ENCODE measurements at regions not wholly inside any gene's neighbourhood (a gene's known extent, or its start where the extent isn't known, plus 50 kb on each side); places are given as distances from the start of the nearest gene placed in this dataset.

DNA sequence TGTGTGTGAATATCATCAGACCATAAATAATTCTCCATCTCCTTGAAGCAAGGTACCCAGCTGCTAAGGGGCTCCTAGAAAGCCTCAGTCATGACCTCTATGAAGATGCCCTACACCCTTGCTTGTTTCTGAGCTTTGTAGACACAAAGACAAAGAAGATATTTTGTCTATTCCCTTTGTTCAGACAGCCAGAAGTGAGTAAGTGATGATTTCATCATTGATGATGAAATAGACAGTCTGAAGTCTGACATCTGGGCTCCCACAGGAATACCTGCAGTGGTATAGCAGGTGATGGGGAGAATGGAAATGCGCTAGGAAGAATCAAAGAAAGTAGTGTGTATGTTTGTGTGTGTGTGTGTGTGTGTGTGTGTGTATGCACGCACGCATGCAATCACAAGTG lies 82.2 kb upstream of the DPT start:
- FAIRE-seq (no peak), DNase-seq (ENCODE audit: insufficient read length, low spot score) (no peak)
- TF ChIP-seq POLR2A (IDR thresholded peaks at IDR 0.05; ENCODE audit: low read depth, low read length), result no peak

DNA sequence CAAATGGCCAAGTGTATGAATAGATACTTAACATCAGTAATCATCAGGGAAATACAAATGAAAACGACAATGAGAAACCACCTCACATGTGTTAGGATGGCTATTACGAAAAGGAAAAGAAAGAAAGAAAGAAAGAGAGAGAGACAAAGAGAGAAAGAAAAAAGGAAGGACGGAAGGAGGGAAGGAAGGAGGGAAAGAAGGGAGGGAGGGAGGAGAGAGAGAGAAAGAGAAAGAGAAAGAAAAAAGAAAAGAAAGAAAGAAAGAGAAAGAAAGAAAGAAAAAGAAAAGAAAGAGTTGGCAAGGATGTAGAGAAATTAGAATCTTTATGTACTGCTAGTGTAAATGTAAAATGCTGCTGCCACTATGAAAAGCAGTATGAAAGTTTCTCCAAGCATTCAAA lies 90.7 kb upstream of the DPT start:
- FAIRE-seq (no peak), DNase-seq (ENCODE audit: insufficient read length, low spot score) (no peak)
- no peak for TF ChIP-seq POLR2A (IDR thresholded peaks at IDR 0.05; ENCODE audit: low read depth, low read length)

DNA sequence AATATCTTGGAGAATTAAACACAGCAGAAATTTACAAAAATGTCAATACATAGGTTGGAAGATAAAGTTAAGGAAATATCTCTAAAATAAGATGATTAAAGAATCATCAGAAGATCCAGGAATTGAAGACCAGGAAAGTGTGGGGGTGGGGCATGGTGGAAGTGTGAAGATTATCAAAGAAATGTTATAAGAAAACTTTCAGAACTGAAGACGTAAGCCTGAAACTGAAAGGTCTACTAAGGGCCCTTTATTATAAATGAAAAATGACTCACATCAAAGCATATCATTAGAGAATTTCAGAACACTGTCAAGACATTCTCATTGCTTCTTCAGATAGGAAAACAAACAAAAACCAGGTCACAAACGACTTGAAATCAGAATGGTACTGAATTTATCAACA lies 92.4 kb upstream of the DPT start:
- no peak for DNase-seq (ENCODE audit: insufficient read length, low spot score)
- no peak for TF ChIP-seq POLR2A (IDR thresholded peaks at IDR 0.05; ENCODE audit: low read depth, low read length)
- no peak for FAIRE-seq

DNA sequence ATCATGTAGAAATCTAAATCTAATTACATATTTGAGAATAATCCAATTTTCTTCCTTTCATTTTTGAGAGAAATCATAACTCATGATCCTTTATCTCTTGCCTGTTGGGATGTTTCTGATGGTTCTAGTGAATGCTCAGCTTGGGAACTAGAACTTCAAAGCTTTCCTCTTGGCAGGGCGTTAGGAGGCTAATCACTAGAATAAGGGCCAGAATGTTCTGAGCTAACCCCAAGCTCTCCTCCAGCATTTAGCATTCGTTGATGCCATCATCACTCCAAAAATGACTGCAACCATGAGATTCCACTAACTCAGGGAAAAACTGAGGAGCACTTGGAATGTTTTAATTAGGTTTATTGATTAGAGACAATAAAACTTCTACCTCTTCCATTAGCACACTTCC lies 93.9 kb upstream of the DPT start:
- TF ChIP-seq POLR2A (IDR thresholded peaks at IDR 0.05; ENCODE audit: low read depth, low read length), result no peak
- no peak for DNase-seq (ENCODE audit: insufficient read length, low spot score)
- FAIRE-seq, result no peak

DNA sequence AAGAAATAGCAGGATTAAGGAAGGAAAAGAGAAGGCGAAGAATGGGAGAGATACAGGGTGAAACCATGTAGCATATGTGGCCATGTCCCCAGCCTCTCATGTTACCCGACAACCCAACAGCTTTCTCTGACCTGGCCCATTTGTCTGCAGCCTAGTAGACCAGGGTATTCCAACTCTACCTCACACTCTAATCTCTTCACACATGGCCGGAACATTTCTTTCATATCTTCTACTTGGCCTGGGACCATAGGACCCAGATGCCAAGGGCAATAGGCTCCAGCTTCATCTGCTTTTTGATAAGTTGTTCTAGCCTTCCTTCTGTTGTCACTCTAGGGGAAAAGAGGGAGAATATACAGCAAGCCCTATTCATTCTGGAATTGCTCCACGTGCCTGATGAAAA lies 95.0 kb upstream of the DPT start:
- no peak for FAIRE-seq
- no peak for DNase-seq (ENCODE audit: insufficient read length, low spot score)
- no peak for TF ChIP-seq POLR2A (IDR thresholded peaks at IDR 0.05; ENCODE audit: low read depth, low read length)

DNA sequence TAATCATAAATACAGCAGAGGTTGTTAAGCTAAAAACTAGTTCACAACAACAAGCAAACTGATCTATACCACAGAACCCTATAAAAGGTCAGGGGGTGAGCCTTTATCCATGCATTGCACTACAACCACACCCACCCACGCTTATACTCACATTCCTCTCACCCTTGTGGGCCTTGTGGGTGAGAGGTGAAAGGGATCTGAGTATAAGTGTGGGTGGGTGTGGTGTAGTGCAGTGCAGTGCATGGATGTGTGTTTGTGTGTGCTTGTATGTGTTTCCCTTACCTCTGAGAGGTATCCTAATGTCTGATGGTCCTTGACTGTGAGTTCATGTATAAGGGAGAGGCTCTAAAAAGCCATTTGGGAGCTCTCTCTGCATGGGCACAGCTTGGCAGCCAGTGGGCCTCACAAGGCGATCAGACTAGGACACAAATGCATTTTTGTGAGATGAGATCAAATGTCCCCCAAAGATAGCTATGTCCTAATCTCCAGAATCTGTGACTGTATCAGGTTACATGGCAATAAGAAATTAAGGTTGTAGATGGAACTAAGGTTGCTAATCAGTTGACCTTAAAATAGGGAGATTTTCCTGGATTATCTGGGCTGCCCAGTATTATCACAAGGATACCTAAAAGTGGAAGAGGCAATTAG lies 95.5 kb upstream of the DPT start:
- DNase-seq (ENCODE audit: insufficient read length, low spot score) (no peak), FAIRE-seq (no peak)
- TF ChIP-seq POLR2A (IDR thresholded peaks at IDR 0.05; ENCODE audit: low read depth, low read length), result no peak

DNA sequence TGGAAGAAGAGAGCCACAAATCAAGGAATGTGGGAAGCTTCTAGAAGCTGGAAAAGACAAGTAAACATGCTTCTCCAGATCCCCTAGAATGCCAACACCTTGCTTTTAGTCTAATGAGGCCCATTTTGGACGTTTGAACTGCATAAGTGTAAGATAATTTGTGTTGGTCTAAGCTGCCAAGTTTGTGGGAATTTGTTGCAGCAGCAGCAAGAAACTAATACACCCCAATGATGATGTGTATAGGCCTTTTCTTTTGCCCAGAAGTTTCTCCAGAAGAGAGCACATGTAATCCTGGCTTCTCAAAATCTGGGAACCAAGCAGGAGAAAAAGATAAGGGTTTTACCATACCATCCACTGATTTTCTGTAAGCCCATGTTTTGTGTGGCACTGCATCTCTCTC lies 96.1 kb upstream of the DPT start:
- no peak for FAIRE-seq
- no peak for DNase-seq (ENCODE audit: insufficient read length, low spot score)
- no peak for TF ChIP-seq POLR2A (IDR thresholded peaks at IDR 0.05; ENCODE audit: low read depth, low read length)

DNA sequence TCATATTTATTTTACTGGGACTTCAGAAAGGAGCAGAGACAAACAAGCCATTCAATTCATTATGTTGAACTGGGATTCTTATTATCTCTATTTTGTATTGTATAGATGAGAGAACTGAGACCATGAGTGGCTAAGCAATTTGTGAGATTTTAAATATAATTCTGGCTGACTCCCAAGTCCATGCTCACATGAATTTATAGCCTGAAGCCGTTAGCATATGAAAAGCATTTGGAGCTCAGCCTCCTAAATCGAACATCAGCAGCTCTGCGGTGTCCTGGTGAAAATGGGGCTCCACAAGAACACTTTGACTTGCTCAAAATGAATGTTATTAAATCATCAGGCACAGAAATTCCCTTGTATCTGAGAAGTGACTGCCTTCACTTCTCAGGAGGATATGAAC lies 96.8 kb upstream of the DPT start:
- DNase-seq (ENCODE audit: insufficient read length, low spot score), result no peak
- no peak for FAIRE-seq
- no peak for TF ChIP-seq POLR2A (IDR thresholded peaks at IDR 0.05; ENCODE audit: low read depth, low read length)

DNA sequence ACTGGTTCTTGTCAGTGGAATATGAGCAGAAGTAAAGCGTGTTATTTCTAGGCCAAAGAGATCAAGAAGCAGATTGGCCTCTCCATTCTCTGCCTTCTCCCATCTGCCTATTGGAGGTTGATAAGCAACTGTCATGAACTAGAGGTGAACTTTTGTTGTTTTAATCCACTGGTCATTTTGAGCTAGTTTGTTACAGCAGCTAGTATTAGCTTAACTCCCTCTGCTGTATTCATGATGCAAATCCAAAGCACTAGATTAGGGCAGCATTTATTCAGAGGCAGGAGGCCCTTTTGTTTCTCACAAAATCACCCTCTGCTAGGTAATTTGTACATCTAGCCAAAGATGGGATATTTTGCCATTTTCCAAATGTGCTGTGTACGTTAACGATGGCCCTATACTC lies 97.3 kb upstream of the DPT start:
- DNase-seq (ENCODE audit: insufficient read length, low spot score) (no peak), FAIRE-seq (no peak)
- TF ChIP-seq POLR2A (IDR thresholded peaks at IDR 0.05; ENCODE audit: low read depth, low read length), result no peak

DNA sequence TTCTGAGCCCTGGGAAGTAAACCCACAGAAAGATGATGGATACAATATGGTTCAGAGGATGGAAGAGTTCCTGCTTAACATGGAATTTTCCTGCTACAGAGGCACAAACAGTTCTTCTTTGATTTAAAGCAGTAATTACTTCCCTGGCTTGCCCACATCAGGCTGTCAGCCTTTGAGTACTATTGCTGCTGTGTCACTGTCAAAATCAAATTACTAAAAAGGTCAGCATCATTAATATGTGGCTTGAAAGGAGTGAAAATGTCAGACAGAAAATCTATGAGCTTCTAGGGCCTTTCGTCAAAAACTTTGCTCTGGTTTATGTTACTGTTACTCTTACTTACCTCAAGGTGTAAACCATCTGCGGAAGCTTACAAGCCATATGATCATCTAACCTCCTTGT lies 98.6 kb upstream of the DPT start:
- TF ChIP-seq POLR2A (IDR thresholded peaks at IDR 0.05; ENCODE audit: low read depth, low read length), result no peak
- DNase-seq (ENCODE audit: insufficient read length, low spot score), result no peak
- FAIRE-seq, result no peak

DNA sequence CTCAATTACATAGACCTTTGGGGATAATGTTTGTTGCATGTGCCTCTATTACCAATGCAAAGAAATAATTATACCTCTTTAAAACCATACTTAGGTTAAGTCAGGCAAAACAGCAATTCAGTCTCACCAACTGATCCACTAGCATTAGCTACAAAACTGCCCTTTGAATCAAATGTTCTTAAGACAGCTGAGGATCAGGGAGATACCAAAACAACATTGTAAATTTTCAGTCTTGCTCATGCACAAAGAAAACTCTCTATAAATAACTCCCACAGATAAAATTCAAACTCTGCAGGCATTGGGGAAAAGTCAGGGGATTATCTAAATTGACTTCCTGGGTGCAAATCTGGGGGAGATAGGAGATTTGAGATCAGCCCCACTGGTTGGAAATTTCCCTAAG lies 100.9 kb upstream of the DPT start:
- no peak for TF ChIP-seq POLR2A (IDR thresholded peaks at IDR 0.05; ENCODE audit: low read depth, low read length)
- no peak for FAIRE-seq
- DNase-seq (ENCODE audit: insufficient read length, low spot score), result no peak

DNA sequence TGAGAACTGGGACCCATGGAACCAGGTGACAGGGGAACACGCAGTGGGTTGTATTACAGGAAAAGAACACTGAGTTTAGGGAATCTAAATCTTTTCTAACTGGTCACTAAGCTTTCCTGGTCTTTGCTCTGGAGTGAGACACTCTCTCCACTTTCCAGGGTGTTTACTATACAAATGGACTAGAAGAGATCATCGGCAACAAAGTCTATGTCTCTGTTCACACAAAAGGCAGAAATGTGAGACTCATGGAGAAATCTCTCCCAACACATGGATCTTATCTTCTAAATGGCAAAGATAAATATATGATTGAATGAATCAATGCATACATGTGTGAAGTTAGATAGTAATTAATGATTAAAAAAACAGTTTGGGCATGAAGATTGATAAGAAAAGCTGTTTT lies 101.6 kb upstream of the DPT start:
- FAIRE-seq (no peak), DNase-seq (ENCODE audit: insufficient read length, low spot score) (no peak)

DNA sequence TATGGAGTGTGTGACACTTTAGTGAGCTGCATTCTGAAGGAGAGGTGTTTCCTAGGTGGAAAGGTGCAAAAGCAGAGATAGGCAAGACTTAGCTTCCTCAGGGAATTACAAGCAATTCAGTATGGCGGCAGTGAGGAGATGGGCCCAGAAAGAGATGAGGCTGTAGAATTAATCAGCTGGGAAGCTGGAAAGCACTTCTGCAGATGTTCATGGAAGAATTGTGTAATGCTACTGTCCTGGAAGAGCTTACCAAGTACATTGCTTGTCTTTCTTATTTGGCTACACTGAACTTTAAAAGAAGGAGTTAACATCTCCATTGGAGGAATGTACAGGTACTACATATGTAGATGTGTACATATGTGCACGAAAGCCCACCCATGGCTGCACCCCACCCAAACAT lies 103.7 kb upstream of the DPT start:
- TF ChIP-seq POLR2A (IDR thresholded peaks at IDR 0.05; ENCODE audit: low read depth, low read length), result no peak
- DNase-seq (ENCODE audit: insufficient read length, low spot score) (no peak), FAIRE-seq (no peak)

More for the DNA sequence above, 101.6 kb upstream of the DPT start:
- no peak for TF ChIP-seq POLR2A (IDR thresholded peaks at IDR 0.05; ENCODE audit: low read depth, low read length)

DNA sequence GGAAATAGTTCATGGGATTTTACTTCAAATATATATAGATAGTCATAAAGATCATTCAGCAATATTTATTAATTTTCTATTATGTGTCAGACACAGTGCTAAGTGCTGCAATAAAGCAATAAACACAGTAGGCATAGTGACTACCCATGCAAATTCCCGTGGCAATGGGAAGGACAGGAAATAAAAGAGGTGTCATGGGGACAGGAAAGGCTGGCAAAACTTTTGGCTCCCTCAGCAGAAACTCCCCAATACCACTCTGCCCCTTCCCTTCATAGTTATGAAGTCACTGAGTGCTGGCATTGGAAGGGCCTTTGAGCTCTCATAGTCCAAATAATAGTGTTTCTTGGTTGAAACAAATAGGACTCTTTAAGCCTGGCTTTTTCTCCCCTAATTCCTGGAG lies 104.4 kb upstream of the DPT start:
- TF ChIP-seq POLR2A (IDR thresholded peaks at IDR 0.05; ENCODE audit: low read depth, low read length), result no peak

DNA sequence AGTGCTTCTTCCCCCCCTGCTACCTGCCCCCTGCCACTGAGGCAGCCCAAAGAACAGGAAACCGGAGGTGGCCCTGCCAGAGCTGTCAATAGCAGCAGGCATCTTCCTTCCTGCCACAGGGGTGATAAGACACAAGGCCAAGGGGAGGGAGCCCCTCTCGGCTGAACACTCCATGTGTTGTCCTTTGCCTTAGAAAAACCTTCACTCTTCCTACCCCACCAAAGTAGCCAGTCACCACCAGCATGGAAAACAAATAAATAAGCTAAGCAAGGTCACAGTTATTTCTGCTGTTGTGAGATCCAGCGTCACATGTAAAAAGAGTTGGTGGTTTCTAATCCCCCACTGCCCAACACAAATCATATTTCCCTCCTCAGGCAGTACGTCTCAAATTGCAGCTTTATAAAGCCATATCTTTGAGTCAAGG lies 104.8 kb upstream of the DPT start:
- no peak for TF ChIP-seq POLR2A (IDR thresholded peaks at IDR 0.05; ENCODE audit: low read depth, low read length)
- DNase-seq (ENCODE audit: insufficient read length, low spot score) (no peak), FAIRE-seq (no peak)

More for the DNA sequence above, 104.4 kb upstream of the DPT start:
- DNase-seq (ENCODE audit: insufficient read length, low spot score) (no peak), FAIRE-seq (no peak)
